ENCODE measurements at regions not wholly inside any gene's neighbourhood (a gene's known extent, or its start where the extent isn't known, plus 50 kb on each side); places are given as distances from the start of the nearest gene placed in this dataset.

- no peaks in the 10 kb centered on the region for H3K27me3 Mint-ChIP-seq (ENCODE audit: low read depth)
- H3K4me3 Mint-ChIP-seq = no peak overlapping the region
- H3K27ac Mint-ChIP-seq = no peak overlapping the region
- peaks cover 4% of the 10 kb centered on the region for H3K9me3 Mint-ChIP-seq
- no peak for TF ChIP-seq CTCF (IDR thresholded peaks at IDR 0.05; ENCODE audit: unreplicated experiment in 3 of 3)
- no peaks in the 10 kb centered on the region for H3K36me3 Mint-ChIP-seq (ENCODE audit: low read depth)
- peaks cover 46% of the 10 kb centered on the region for H3K4me1 Mint-ChIP-seq
Measured at GRCh38 chrX:10750581-10750980, 130.2 kb upstream of the MID1 start.

- H3K36me3 Mint-ChIP-seq (ENCODE audit: low read depth) = no peaks in the 10 kb centered on the region
- H3K4me3 Mint-ChIP-seq = no peak overlapping the region
- no peak for TF ChIP-seq CTCF (IDR thresholded peaks at IDR 0.05; ENCODE audit: unreplicated experiment in 3 of 3)
- H3K4me1 Mint-ChIP-seq = peaks cover 48% of the 10 kb centered on the region
- H3K27me3 Mint-ChIP-seq (ENCODE audit: low read depth) = no peaks in the 10 kb centered on the region
- peak overlapping the region in 1 of 3 experiments; percentile 42 for H3K27ac Mint-ChIP-seq
- H3K9me3 Mint-ChIP-seq = peaks cover 4% of the 10 kb centered on the region
Measured at GRCh38 chrX:10753116-10753515, 132.7 kb upstream of the MID1 start.

DNA sequence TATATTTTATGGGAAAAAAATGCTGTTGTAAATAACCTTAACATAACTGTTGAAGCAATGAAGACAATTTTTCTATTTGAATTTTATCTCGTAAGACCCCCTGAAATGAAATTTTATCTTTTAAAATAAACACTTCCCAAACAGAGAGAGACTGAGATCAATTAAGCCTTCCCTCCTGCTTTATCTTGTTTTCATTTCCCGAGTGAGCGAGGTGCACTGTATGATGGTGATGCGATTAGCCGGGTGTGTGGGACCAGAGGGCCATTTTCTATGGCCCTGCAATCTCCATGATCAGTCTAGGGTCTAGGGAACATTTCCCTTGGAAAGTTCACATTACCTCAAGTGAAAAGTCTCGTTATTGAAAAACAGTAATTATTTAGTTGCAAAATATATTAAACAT lies 134.1 kb upstream of the MID1 start:
- Mint-ChIP-seq H3K27ac (peak overlapping the region in 2 of 3 experiments; percentile 48 to 94), H3K4me1 (peaks cover 49% of the 10 kb centered on the region), H3K9me3 (peaks cover 4% of the 10 kb centered on the region), H3K27me3 (ENCODE audit: low read depth) (peaks cover 3% of the 10 kb centered on the region), H3K36me3 (ENCODE audit: low read depth) (no peaks in the 10 kb centered on the region), H3K4me3 (no peak overlapping the region)
- TF ChIP-seq CTCF (IDR thresholded peaks at IDR 0.05; ENCODE audit: unreplicated experiment in 3 of 3) = no peak

DNA sequence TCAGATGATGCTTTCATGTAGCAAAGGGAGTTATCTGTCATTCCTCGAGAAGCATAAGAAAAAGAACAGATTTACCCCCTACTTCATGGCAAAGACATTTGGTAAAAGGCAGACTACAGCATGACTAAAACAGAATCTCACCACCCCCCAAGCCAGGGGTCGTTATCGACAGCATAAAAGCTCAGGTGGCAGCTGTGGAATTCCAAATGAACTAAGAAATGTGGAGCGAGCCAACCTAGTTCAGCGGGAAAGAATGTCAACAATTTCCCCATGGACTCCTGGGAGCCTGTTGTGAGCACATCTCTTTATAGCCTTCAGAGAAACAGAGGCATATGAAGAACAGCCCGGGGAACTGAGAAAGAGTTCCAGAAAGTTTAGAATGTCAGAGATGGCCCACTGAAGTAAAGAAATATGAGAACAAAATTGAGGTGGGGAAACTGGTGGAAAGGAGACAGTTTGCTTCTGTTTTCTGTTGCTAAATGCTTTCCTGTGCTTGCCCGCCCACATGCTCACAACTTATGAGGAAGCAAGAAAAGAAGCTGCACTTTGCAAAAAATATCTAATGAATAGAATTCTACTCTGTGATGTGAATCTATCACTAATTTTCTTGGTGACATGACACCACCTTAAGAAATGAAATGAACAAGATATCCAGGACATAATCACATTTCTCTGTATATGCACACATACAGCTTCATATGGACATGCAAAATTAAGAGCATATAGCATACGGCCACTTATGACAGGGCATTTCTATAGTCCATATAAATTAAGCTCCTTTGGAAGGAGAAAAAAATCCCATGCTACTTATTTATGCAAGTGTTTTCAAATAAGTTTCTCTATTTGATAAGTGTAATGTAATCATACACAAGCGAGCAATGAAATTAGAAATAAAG lies 135.3 kb upstream of the MID1 start:
- Mint-ChIP-seq H3K36me3 (ENCODE audit: low read depth) (no peaks in the 10 kb centered on the region), H3K27me3 (ENCODE audit: low read depth) (peaks cover 4% of the 10 kb centered on the region), H3K4me3 (peak overlapping the region in 1 of 3 experiments; percentile 37), H3K4me1 (peaks cover 60% of the 10 kb centered on the region), H3K27ac (peak overlapping the region; percentile 80 to 94 (median 94)), H3K9me3 (peaks cover under 1% of the 10 kb centered on the region)
- no peak for TF ChIP-seq CTCF (IDR thresholded peaks at IDR 0.05; ENCODE audit: unreplicated experiment in 3 of 3)

DNA sequence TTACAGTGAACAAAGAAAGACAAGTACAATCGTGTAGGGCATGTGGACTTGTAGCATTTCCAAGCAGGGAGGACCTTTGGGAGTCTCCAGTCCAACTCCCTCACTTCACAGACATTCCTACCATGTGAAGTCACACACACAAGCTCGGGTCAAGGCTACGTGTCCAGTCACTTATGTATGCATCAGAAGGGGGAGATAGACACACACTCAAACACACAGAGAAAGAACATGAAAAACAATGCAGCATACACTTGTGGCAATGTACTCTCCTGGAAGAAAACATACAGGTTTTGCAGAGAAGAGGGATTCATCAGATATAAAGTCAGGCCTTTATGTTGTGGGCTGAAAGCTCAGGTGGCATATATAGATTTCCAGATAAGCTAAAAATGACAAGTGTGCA lies 136.1 kb upstream of the MID1 start:
- Mint-ChIP-seq H3K36me3 (ENCODE audit: low read depth) (no peaks in the 10 kb centered on the region), H3K27ac (peak overlapping the region; percentile 28 to 94 (median 80)), H3K4me1 (peaks cover 65% of the 10 kb centered on the region), H3K4me3 (peak overlapping the region in 1 of 3 experiments; percentile 6), H3K9me3 (no peaks in the 10 kb centered on the region), H3K27me3 (ENCODE audit: low read depth) (peaks cover 4% of the 10 kb centered on the region)
- TF ChIP-seq CTCF (IDR thresholded peaks at IDR 0.05; ENCODE audit: unreplicated experiment in 3 of 3) = no peak

All from nephron (organoid).